H1 (cell line): ENCODE measurements at regions not wholly inside any gene's neighbourhood (a gene's known extent, or its start where the extent isn't known, plus 50 kb on each side); places are given as distances from the start of the nearest gene placed in this dataset.

Experiments used
- CTBP2 ChIP-seq: IDR thresholded peaks from 2 replicates; pipeline ENCODE4 v1.7.0; 2011; ENCODE audit warnings: borderline replicate concordance, mild to moderate bottlenecking, moderate library complexity, mixed read lengths, low read length; ENCODE audit not compliant: insufficient read depth, insufficient read length
- GTF2F1 ChIP-seq: IDR thresholded peaks from 2 replicates; pipeline ENCODE4 v1.6.1; 2012; ENCODE audit warnings: low read depth, low read length, improper control_type of control experiment, borderline replicate concordance
- SRF ChIP-seq: IDR thresholded peaks from 2 replicates; pipeline ENCODE4 v1.6.1; 2011; ENCODE audit warnings: mild to moderate bottlenecking, low read depth, low read length, moderate library complexity
- YY1 ChIP-seq: IDR thresholded peaks from 2 replicates; pipeline ENCODE4 v1.6.1; 2011; ENCODE audit warnings: low read depth, mild to moderate bottlenecking, low read length

DNA sequence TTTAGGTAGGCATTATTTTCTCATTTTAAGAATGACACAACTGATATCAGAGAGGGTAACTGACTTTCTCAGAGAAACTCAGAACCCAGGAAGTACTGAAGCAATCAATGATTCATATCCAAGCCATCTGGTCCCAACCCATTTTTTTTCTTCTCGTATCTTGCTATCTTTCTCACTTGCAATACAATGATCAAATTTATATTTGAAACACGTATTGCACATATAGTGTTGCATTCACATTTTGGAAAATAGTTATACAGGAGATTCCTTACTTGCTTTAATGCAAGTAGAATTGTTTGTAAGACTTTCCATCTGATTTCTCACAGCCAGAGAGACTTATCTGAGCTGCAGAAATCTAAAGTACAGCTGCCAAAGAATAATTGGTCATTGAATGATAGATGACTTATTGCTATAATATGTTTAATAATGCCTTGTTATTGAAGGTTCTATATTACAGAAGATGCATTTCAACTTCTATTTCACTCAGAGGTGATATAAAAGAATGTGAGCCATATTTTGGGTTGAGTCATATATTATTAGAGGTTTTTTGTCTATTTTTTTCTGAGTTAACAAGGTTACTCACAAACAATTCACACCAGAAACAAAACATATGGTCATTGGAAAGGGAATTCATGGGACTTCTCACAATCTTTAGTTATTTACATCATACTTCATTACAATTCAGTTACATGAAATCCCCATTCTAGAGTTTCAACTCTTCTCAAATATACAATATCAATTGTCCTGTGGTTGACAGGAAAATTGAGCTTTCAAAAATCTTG is 337.5 kb upstream of the CITED2 start (continued):
- TF ChIP-seq CTBP2 = no peak
- no peak for TF ChIP-seq GTF2F1
- no peak for TF ChIP-seq SRF
- TF ChIP-seq YY1 = no peak
